GM12864 (cell line): ENCODE measurements at regions not wholly inside any gene's neighbourhood (a gene's known extent, or its start where the extent isn't known, plus 50 kb on each side); places are given as distances from the start of the nearest gene placed in this dataset.

Experiments used
- DNase-seq: peaks from one replicate; pipeline ENCODE4 v3.0.0-alpha.2; 2011; ENCODE audit warnings: low read depth
- H3K4me3 ChIP-seq: 2 replicates; pipeline ENCODE4 v1.5.1; 2011; ENCODE audit warnings: mild to moderate bottlenecking, low read depth, low read length, control low read depth
- TF ChIP-seq, protein P1 (sequence below): IDR thresholded peaks from 2 replicates; pipeline ENCODE4 v1.5.1; 2011; ENCODE audit warnings: low read depth, mild to moderate bottlenecking, moderate library complexity, low read length, control low read depth, inconsistent platforms; ENCODE audit errors: missing control alignments

GRCh38 chr4:122009524-122009923 is 57.7 kb upstream of the TRPC3 start:
- TF ChIP-seq, protein P1, sequence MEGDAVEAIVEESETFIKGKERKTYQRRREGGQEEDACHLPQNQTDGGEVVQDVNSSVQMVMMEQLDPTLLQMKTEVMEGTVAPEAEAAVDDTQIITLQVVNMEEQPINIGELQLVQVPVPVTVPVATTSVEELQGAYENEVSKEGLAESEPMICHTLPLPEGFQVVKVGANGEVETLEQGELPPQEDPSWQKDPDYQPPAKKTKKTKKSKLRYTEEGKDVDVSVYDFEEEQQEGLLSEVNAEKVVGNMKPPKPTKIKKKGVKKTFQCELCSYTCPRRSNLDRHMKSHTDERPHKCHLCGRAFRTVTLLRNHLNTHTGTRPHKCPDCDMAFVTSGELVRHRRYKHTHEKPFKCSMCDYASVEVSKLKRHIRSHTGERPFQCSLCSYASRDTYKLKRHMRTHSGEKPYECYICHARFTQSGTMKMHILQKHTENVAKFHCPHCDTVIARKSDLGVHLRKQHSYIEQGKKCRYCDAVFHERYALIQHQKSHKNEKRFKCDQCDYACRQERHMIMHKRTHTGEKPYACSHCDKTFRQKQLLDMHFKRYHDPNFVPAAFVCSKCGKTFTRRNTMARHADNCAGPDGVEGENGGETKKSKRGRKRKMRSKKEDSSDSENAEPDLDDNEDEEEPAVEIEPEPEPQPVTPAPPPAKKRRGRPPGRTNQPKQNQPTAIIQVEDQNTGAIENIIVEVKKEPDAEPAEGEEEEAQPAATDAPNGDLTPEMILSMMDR: no peak
- no peak overlapping the region for H3K4me3 ChIP-seq
- no peak for DNase-seq

- DNase-seq: no peak
- H3K4me3 ChIP-seq: no peak overlapping the region
- TF ChIP-seq, protein P1: no peak
Measured at GRCh38 chr4:122007016-122007415, 55.2 kb upstream of the TRPC3 start.

DNA sequence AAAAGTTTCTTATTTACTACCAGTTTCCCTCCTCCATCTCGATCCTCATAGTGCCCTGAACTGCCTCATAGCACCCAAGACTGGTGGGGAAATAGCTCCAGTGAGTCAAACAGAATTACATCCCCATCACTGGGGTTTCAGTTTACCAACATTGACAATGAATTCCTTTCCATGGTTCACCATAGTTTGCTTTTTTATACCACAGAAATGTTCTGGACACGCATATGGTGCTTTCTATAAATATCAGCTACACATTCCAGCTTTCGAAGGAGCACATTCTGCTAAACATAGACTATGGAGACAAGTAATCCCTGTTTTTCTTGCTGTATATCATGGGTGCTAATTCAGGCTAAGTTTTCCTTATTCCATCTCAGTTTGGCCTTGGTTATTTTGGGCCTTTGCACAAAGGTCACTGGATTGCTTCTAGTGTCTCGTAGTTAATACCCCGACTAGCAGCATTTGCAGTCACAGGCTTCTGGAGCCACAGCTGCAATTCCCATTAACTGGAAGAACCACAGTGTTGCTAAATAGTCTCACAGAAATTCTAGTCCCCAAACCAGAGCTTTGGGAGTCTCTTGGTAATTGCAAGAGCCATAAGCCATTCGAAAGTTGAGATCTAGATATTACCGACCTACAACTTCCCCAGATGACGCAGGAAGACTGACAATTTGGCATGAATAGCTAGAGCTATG is 53.4 kb upstream of the TRPC3 start:
- no peak for DNase-seq
- TF ChIP-seq, protein P1: no peak
- no peak overlapping the region for H3K4me3 ChIP-seq

DNA sequence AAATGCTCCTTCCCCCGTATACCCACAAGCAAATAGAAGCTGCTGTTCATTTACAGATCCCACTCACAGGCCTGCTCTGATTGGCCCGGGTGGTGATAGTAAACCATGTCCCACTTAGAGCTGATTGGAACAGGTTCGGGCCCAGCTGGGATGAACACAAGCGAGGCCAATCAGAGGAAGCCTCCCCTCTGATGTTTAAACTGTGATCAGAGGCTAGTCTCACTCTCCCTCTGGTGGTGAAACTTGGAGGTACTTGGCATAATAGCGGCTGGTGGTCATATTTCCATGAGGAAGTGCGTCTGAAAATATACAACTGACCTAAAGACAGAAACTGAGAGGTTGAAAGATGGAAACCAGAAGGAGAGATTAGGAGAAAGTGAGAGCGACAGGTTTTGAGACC is 51.5 kb upstream of the TRPC3 start:
- DNase-seq: peak; percentile 40
- no peak overlapping the region for H3K4me3 ChIP-seq
- TF ChIP-seq, protein P1: peak; percentile 79
